Left lobe of liver (tissue), 2 donors: ENCODE measurements at regions not wholly inside any gene's neighbourhood (a gene's known extent, or its start where the extent isn't known, plus 50 kb on each side); places are given as distances from the start of the nearest gene placed in this dataset.
A peak's percentile ranks its signal among the peaks of the same experiment; 100 is the strongest.
"Not testable (repeated sequence)": the region's sequence is repeated elsewhere in the genome, so short reads cannot be mapped to it uniquely, and the experiment has no call there.

Source experiments
- ATAC-seq: fragments of 200-7000 bp; cut with Tn5 transposase; one replicate; pipeline ENCODE4 v1.9.1; 2020; ENCODE audit warnings: mild to moderate bottlenecking, moderate library complexity
- DNase-seq: peaks from one replicate; pipeline ENCODE4 v3.0.0-alpha.2; 2020; ENCODE audit warnings: low spot score
- donor health status: DM: no; HTN: no; CAD: no; lungs with moderate emphysema.
- donor health status: DM: no; HTN: yes; CAD: no.

DNA sequence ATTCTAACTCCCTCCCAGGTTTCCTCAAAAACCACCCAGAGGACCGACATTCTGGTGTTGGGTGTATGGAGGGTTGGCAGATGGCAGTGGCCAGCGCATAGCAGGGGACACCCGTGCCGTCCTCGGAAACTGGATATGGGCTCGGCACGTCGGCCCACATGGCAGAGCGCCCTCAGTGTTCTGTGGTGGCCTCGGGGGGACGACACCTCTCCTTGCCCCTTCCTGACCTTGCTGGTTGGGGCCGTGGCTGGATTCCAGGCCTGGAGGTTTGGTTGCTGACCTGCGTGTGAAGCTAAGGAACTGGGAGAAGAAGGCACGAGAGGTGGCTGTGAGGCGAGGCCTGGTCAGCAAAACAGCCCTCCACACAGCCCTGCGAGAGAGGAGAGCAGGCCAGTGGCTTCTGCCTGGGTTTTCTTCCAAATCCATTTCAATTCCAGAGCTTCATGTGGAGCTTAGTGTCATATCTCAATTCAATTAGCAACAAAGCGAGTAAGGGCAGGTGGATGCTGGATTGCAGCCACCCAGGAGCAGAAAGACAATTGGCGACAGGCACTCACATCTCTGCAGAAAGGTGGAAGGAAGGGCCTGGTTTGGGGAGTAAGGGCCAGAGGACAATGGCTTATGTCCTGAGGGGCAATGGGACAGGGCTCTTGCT, 478.4 kb downstream of the BRD1 start:
- ATAC-seq (no peak), DNase-seq (no peak)

DNA sequence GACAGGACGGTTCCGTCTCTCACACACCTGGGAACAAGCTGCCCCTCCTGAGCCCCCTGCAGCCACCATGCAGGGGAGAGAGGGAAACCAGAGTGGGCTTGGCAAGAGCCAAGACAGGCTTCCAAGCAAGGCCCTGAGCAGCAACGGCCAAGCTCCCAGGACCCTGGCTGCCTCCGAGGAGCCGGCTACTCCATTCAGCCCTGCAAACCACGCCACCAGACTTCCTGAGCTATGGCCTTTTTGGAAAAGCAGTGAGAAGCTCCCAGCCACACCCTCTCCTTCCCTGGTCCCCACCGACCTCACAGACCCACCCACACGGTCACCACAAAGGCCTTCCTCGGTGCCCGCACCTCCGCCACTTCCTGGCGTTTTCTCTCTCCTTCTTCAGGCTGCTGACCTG, 479.0 kb downstream of the BRD1 start:
- ATAC-seq (no peak), DNase-seq (no peak)

DNA sequence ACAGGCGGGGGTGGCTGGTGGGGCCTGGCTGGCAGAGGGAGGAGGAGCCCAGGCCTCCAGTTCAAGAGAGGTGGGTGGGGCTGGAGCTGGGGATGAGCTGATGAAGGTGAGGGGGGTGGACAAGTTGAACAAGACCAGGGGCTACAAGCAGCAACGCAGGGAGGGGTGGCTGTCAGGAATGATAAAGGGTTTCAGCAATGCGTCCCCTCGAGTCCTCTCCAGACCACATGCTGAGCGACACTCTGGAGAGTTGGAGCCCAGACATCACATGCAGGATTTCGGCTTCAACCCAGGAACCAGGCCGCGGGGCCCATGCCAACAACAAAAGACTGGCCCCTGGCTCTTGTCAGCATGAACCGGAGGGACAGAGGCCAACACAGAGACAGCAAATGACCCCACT, 480.3 kb downstream of the BRD1 start:
- ATAC-seq (no peak), DNase-seq (no peak)

DNA sequence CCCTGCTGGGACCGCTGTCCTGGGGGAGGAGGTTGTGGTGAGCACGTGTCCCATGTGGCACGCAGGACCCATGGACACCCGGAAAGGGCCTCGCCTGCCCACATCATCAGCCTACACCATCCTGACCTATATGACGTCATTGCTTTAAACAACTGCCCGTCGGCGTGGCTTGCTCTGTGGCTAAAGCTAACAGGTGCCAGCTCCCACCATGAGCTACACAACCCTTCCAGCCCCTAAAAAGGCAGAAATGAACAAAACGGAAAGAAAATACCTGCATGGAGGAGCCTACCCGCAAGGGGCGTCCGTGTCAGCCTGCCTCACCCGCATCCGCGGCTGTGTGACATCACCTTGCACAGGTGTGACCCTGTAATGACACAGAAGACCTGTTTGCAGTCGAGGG, 481.8 kb downstream of the BRD1 start:
- no peak for ATAC-seq
- no peak for DNase-seq

DNA sequence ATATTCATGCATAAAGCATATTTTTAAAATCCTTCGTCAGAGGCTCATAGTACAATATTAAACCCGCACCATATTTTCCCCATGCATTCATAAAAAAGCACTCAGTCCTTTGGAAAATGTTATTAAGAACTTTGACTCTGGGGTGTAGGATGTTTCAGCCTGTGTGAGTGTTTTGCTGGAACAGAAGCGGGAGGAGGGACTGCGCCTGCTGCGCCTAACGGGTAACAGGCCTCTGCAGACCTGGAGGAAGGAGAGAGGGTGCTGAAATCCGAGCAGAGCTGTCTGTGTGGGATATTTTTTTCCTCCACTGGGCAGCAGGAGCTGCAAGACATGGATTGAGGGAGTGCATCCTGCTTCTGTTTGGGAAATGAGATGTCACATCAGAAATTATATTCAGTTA, 483.0 kb downstream of the BRD1 start:
- ATAC-seq: no peak
- no peak for DNase-seq

DNA sequence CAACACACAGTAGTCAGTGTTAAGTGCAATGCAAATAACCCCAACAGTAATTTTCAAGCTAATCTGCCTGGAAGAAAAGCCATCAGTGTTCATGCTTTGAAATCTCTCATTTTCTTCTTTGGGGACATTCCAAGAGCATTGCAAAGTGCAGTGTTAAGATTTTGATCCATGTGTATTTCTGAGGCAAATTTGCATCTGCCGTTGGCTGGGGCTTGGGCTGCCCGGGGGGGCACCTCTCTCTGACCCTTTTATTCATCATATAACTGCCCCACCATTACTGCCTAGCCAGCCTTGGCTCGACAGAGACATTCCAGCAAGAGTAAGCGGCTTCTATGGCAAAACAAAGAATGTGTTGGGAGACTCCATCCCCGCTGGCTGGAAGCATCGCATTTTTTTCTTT, 483.5 kb downstream of the BRD1 start:
- DNase-seq (no peak), ATAC-seq (no peak)

DNA sequence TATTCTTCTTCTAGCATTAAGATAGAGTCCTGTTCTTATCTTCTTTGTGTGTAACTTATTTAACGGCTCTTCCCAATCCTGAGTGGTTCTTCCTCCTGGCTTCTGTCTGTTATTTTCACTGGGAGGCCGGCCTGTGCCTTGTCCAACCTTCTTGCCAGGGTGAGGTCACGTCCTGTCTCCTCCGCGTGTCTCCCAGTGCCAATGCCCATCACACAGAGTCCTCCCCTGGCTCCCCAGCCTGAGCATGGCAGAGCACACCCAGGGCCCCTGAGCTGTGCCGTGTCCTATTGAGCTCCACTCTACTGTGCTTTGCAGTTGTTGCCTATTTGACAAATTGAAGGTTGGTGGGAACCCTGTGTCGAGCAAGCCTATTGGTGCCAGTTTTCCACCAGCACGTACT, 487.3 kb downstream of the BRD1 start:
- ATAC-seq (no peak), DNase-seq (peak; percentile 8)

DNA sequence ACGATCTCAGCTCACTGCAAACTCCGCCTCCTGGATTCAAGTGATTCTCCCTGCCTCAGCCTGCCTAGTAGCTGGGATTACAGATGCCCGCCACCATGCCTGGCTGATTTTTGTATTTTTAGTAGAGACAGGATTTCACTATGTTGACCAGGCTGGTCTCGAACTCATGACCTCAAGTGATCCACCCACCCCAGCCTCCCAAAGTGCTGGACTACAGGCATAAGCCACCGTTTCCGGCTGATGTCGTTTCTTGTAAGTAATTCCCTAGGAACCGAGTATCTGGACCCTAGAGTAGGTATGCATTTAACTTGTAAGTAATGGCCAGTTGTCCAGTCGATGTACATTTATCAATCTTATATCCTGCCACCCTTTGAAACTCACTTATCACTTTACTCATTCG, 491.2 kb downstream of the BRD1 start:
- DNase-seq: peak; percentile 8
- ATAC-seq: not testable (repeated sequence)

DNA sequence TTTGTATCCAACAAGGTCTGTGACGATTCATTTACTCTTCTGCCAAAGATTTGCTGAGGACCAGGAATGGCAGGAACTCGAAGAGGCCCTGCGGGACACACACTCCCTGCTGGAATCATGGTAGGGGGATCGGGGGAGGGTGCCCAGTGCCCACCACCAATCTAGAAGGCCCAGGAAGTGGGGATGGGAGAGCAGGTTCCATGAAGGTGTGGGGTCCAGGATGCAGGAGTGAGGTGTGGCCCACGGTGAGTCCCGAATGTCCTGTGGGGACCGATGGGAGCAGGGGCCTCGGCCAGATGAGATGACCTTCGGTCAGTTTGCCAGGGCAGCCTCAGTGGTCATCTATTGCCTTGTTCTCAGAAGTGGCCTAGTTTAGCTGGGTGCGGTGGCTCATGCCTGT, 492.7 kb downstream of the BRD1 start:
- no peak for ATAC-seq

DNA sequence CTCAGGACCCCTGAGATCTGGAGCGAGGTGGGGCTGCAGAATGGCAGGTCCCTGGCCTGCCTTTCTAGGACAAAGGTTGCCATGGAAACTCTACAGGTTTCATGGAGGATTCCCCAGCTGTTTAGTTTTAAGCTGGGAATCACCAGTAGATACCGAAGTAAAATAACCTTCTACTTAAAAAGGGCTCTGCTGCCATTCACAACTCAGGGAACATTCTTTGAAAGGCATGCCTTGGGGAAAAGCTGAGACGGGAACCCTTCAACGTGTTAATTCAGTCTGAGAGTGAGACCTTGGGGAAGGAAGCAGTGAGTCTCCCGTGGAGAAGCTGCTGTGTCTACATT, 493.3 kb downstream of the BRD1 start:
- ATAC-seq (no peak), DNase-seq (no peak)

More for the DNA sequence above, 492.7 kb downstream of the BRD1 start:
- DNase-seq: peak; percentile 16

DNA sequence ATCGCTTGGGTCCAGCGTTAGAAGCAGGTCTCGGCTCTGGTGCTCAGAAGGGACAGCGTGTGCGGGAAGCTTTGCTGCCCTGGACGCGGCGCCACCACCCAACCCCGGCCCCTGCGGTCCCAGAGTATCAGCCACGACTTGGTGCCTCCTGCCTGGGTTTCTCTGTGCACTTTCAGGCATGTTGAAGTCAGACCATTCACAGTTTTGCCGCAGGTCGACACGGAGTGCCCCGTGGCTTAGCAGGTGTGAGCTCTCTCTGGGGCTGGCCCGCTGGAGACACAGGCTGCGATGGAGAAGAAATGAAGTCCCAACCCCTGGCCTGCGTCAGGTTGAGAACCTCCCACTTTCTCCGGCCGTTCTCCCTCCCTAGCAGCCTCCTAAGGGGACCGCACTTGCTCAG, 494.5 kb downstream of the BRD1 start:
- DNase-seq (peak; percentile 29), ATAC-seq (no peak)

DNA sequence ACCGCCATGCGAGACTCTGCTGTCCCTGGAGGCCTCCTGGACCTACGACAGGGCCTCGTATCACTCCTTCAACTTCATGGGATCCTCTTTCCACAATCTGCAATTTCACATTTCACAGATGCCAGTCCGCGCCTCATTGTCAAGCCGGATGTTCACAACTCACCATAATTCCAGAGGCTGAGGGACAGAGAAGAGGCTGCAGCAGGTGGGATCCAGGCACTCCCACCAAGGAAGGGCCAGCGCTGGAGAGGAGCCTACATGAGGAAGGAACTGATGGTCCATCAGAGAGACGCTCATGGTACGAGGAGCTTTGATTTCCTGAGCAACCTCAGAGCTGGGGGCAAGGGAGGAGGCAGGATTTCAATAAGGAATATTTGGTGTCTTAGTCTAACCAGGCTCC, 495.0 kb downstream of the BRD1 start:
- ATAC-seq (no peak), DNase-seq (peak; percentile 14)

DNA sequence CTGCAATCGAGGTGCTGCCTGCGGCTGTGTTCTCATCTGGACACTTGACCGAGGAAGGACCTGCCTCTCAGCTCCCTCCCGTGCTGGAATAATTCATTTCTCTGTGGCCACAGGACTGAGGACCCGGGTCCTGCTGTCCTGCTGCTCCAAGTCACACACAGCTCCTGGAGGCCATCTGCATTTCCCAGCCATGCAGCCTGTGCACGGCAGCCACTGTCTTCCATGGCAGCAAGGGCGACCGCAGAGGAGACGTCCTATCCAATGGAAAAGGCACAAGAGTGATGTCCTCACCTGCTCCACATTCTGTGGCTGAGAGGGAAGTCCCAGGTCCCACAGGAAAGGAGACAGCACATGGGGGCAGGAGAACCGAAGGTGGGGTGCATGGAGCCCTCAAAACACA, 495.8 kb downstream of the BRD1 start:
- DNase-seq (peak; percentile 31), ATAC-seq (no peak)

DNA sequence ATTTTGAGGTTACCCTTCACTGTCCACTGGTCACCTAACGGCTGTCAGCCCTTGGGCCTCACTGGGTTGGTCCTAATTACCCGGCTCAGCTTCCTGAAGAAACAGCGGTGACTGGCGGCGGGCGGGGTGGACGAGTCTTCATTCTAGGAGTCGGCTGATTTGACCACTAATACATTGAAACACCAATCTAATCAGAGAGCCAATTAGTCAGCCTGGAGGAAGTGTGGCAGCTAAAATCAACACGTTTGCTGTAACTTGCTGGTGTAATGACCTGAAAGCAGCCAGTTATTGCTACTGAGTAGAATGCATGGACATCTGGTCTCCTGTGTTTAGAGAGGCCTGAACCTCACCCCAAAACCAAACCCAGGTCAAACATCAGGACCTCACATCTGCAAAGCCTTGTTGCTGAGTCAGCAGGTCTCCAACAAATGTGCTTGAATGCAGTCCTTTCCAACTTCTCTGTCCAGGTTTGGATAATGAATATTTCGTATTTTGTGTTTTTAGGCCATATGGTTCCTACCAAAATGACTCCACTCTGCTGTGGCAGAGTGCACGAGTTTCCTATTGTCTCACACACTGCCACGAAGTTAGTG, 496.4 kb downstream of the BRD1 start:
- ATAC-seq (no peak), DNase-seq (peak; percentile 38)

DNA sequence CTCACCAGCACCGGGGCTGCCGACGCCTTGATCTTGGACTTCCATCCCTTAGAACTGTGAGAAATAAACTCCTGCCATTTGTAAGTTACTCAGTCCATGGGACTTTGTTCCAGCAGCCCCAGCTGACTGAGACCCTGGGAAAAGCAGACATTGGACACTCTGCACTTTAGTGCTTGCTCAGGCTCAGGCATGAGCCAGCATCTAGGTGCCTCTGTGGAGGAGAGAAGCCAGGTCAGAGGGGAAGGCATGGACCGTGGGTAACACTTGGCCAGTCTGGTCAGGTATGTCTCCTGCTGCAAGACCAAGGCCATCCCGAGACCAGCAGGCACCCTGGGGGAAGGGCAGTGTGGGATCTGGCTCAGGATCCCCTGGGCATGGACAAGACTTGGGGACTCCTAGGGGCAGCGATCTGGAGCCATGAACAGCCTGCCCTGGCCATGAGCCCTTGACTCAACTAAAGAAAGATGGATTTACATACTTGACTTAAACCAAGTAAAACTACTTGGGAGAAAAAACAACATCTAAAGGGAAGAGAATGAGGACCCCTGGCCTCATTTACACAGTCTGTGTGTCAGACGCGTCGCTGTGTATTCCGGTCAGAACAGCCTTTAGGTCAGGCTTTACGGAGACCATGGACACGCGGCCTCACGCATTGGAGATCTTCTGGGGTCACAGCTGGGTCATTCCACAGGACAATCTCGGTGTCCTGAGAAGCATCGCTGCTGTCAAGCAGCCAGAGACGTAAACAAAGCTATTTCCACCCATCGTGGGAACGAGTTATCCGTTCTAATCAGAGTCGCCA, 497.1 kb downstream of the BRD1 start:
- peak; percentile 32 for DNase-seq
- no peak for ATAC-seq

DNA sequence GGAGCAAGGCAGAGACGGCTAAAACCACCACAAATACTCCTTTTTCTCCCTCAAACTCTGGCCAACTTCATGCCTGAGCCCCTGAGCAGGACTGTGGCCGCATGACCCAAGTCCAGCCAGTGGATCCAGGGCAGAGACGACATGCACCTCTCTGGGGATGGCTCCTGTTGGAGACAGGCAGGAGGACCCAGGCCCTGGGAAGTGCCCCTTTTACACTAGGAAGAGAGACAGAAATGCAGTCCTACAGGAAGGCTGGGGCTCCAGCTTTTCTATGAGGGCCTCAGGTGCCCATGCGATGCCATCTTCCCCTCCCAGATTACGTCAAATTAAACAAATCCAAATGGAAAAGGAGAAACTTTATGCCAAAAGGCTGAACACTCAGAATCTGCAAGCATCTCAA, 498.0 kb downstream of the BRD1 start:
- no peak for ATAC-seq
- peak; percentile 7 for DNase-seq

DNA sequence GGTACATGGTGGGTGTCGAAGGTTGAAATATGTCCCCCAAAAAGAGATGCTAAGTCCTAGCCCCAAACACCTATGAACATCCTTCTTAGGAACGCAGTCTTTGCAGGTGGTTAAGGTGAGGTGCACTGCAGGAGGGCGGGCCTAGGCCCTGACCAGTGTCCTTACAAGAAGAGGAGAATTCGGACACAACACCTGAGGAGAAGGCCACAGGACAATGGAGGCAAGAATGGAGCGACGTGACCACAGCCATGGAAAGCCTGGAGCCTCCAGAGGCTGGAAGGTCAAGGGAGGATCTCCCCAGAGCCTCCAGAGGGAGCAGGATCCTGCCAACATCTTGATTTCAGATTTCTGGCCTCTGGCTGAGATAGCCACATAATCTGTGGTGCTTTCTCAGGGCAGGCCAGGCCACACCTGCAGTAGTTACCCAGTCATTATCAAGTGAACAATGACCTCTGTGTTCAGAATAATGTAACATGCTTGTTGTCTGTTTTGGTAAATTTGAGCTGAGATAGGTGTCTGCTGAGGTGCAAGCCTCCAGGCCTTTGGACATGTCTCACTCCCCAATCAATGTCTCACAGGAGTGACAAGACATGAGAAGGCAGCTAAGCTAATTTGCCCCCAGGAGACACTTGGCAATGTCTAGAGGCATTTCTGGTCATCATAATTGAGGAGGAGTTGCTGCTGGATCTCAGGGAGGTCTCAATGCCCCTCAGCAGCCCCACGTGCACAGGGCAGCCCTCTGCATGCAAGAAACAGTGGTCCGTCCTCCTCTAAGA, 498.9 kb downstream of the BRD1 start:
- peak; percentile 11 for DNase-seq
- ATAC-seq: no peak

DNA sequence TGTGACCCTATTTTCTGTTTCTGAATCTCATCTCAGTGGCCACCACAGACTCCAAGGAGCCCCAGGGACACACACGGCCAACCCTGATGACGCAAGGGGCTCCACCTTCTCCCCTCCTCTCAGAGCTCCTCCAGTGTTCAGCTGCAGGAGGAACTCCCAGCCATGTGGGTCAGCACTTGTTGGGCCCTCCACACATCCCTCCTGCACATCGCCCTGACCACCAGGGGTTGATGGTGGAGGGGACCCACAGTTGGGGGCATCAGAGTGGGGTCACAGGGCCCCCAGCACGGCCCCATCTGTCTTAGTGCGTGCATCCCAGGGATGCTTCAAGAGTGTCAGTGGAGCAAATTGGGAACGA, 499.6 kb downstream of the BRD1 start:
- DNase-seq: peak; percentile 28

DNA sequence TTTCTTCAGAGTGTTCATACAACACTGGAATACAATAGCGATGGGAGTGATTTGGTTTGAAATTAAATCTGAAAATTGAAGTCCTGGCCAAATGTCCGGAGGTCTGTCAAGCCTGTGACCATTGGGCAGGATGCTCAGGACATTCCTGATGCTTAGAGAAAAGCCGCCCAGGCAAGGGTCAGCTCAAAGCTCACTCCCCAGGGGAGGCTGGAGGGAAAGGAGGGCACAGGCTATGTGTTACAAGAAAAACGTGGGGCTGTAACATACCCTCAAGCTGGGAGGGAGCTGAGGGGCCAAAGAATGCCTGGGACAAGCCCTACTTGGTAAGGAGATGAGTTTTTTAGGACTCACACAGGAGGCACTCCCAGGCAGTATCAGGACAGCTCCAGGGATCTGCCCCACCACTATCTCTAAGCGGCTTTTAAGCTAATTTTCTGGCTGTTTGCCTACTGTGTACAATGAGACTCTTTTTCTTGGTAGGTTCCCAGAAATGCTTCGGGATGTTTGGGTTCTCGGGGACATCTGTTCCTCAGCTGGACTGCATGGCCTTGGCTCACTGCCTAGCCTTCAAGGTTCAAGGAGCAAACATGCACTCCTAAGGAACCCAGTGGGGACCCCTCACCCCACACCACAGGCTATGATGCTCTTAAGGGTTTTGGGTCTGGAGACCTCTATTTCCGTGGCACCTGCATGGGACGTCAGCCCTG, 500.1 kb downstream of the BRD1 start:
- DNase-seq (peak; percentile 27), ATAC-seq (no peak)

More for the DNA sequence above, 499.6 kb downstream of the BRD1 start:
- ATAC-seq: no peak

DNA sequence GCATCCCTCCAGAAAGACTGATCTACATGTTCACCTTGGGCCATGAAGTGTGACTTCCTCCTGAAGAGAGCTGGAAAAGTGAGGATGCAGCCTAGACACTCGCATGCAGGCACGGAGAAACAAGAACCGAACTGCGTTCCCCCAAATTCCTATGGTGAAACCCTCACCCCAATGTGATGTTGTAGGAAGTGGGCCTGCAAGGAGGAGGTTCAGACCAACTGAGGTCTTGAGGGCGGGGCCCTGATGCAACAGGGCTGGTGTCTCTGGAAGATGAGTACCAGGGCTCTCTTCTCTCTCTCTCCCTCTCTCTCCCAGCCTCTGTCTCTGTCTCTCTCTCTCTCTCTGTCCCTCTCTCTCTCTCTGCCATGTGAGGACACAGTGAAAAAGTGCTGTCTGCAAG, 501.1 kb downstream of the BRD1 start:
- ATAC-seq: no peak

More for the DNA sequence above, 501.1 kb downstream of the BRD1 start:
- DNase-seq: no peak
